Fibroblast of lung (primary cell): ENCODE measurements at regions not wholly inside any gene's neighbourhood (a gene's known extent, or its start where the extent isn't known, plus 50 kb on each side); places are given as distances from the start of the nearest gene placed in this dataset.

ENCODE experiments used
- DNase-seq, 2 donors: peaks; one replicate each; pipeline versions ENCODE4 v3.0.0 to v3.0.0-alpha.2; 2010; ENCODE audit warnings: low read depth in 2 of 2
- H2AFZ ChIP-seq: 2 replicates; pipeline ENCODE4 v1.5.1; 2012; ENCODE audit warnings: low read length, control low read depth, inconsistent platforms
- H3K27ac ChIP-seq: 2 replicates; pipeline ENCODE4 v1.5.1; 2011; ENCODE audit warnings: low read length, control low read depth; ENCODE audit not compliant: insufficient read depth
- H3K27me3 ChIP-seq: 2 replicates; pipeline ENCODE4 v1.5.1; 2011; ENCODE audit warnings: mild to moderate bottlenecking, low read length; ENCODE audit not compliant: control insufficient read depth, insufficient read depth
- H3K36me3 ChIP-seq: 2 replicates; pipeline ENCODE4 v1.5.1; 2011; ENCODE audit warnings: low read length; ENCODE audit not compliant: control insufficient read depth, insufficient read depth
- H3K4me1 ChIP-seq: 2 replicates; pipeline ENCODE4 v1.5.1; 2011; ENCODE audit warnings: low read length; ENCODE audit not compliant: control insufficient read depth, insufficient read depth; ENCODE audit errors: extremely low read depth
- H3K4me2 ChIP-seq: 2 replicates; pipeline ENCODE4 v1.5.1; 2011; ENCODE audit warnings: low read length, control low read depth; ENCODE audit not compliant: insufficient read depth; ENCODE audit errors: extremely low read depth
- H3K4me3 ChIP-seq, 4 experiments: fragments of 200-600 bp in 1 of 4; sonication (generic) in 1 of 4; replicated peaks in 1 of 4; 2 replicates each; pipeline ENCODE4 v1.5.1; 2011 to 2016; ENCODE audit warnings: low read length in 4 of 4, low read depth in 3 of 4, mild to moderate bottlenecking in 3 of 4, control low read depth in 2 of 4, inconsistent platforms in 1 of 4, mixed read lengths in 1 of 4; ENCODE audit not compliant: insufficient read depth in 1 of 4; ENCODE audit errors: control extremely low read depth in 1 of 4
- H3K79me2 ChIP-seq: 2 replicates; pipeline ENCODE4 v1.5.1; 2012; ENCODE audit warnings: mild to moderate bottlenecking, low read length, inconsistent platforms; ENCODE audit not compliant: control insufficient read depth, insufficient read depth
- H3K9ac ChIP-seq: 2 replicates; pipeline ENCODE4 v1.5.1; 2011; ENCODE audit warnings: mild to moderate bottlenecking, low read length, control low read depth; ENCODE audit not compliant: insufficient read depth
- H3K9me3 ChIP-seq: 2 replicates; pipeline ENCODE4 v1.5.1; 2012; ENCODE audit warnings: low read depth, low read length; ENCODE audit not compliant: control insufficient read depth, insufficient read depth
- H4K20me1 ChIP-seq: 2 replicates; pipeline ENCODE4 v1.5.1; 2011; ENCODE audit warnings: low read length; ENCODE audit not compliant: control insufficient read depth, insufficient read depth; ENCODE audit errors: extremely low read depth
- CTCF ChIP-seq, 2 donors: IDR thresholded peaks in 1 of 2; conservative IDR thresholded peaks in 1 of 2; 1 replicate in 1 of 2; 2 replicates in 1 of 2; pipeline ENCODE4 v1.5.1; 2011 to 2012; ENCODE audit warnings: low read length in 2 of 2, control low read depth in 1 of 2, inconsistent platforms in 1 of 2, low read depth in 1 of 2, mild to moderate bottlenecking in 1 of 2
- EZH2 ChIP-seq: IDR thresholded peaks from 2 replicates; pipeline ENCODE4 v1.5.1; 2012; ENCODE audit warnings: low read length, control low read depth, mild to moderate bottlenecking; ENCODE audit errors: missing control alignments

- Histone ChIP-seq H3K27ac (no peak overlapping the region), H3K4me2 (no peak overlapping the region), H3K9me3 (no peaks in the 10 kb centered on the region), H3K27me3 (no peaks in the 10 kb centered on the region), H3K79me2 (no peaks in the 10 kb centered on the region), H3K4me3 (no peak overlapping the region), H3K36me3 (no peaks in the 10 kb centered on the region), H3K4me1 (no peaks in the 10 kb centered on the region), H2AFZ (no peak overlapping the region), H3K9ac (no peak overlapping the region), H4K20me1 (no peaks in the 10 kb centered on the region)
- no peak for TF ChIP-seq CTCF (conservative IDR thresholded peaks at IDR 0.05 in 1 of 2, IDR thresholded peaks at IDR 0.05 in 1 of 2; ENCODE audit: low read depth in 1 of 2, low read length in 2 of 2)
- TF ChIP-seq EZH2 = no peak
- no peak for DNase-seq
Measured at GRCh38 chr2:225293638-225294037, 105.9 kb upstream of the NYAP2 start.

GRCh38 chr2:225290757-225291400 lies 108.6 kb upstream of the NYAP2 start:
- H3K4me1 ChIP-seq = no peaks in the 10 kb centered on the region
- no peaks in the 10 kb centered on the region for H4K20me1 ChIP-seq
- no peak overlapping the region for H2AFZ ChIP-seq
- H3K9me3 ChIP-seq = no peaks in the 10 kb centered on the region
- H3K4me2 ChIP-seq = no peak overlapping the region
- H3K27ac ChIP-seq = no peak overlapping the region
- no peak overlapping the region for H3K9ac ChIP-seq
- H3K36me3 ChIP-seq = no peaks in the 10 kb centered on the region
- no peak overlapping the region for H3K4me3 ChIP-seq
- no peaks in the 10 kb centered on the region for H3K79me2 ChIP-seq
- TF ChIP-seq EZH2 (no peak), CTCF (conservative IDR thresholded peaks at IDR 0.05 in 1 of 2, IDR thresholded peaks at IDR 0.05 in 1 of 2; ENCODE audit: low read depth in 1 of 2, low read length in 2 of 2) (no peak)
- H3K27me3 ChIP-seq = no peaks in the 10 kb centered on the region
- DNase-seq = no peak

- TF ChIP-seq EZH2 = no peak
- no peak for TF ChIP-seq CTCF (conservative IDR thresholded peaks at IDR 0.05 in 1 of 2, IDR thresholded peaks at IDR 0.05 in 1 of 2; ENCODE audit: low read depth in 1 of 2, low read length in 2 of 2)
- H2AFZ ChIP-seq = no peak overlapping the region
Measured at GRCh38 chr2:225289659-225290058, 109.9 kb upstream of the NYAP2 start.

More at GRCh38 chr2:225289659-225290058, 109.9 kb upstream of the NYAP2 start:
- H3K79me2 ChIP-seq = no peaks in the 10 kb centered on the region
- no peaks in the 10 kb centered on the region for H4K20me1 ChIP-seq
- no peak overlapping the region for H3K27ac ChIP-seq
- H3K36me3 ChIP-seq = no peaks in the 10 kb centered on the region
- DNase-seq = no peak
- no peak overlapping the region for H3K9ac ChIP-seq
- no peaks in the 10 kb centered on the region for H3K27me3 ChIP-seq
- H3K4me2 ChIP-seq = no peak overlapping the region
- no peak overlapping the region for H3K4me3 ChIP-seq
- H3K4me1 ChIP-seq = no peaks in the 10 kb centered on the region
- H3K9me3 ChIP-seq = no peaks in the 10 kb centered on the region
